A549 (cell line): ENCODE measurements at regions not wholly inside any gene's neighbourhood (a gene's known extent, or its start where the extent isn't known, plus 50 kb on each side); places are given as distances from the start of the nearest gene placed in this dataset.

ENCODE experiments used
- ATAC-seq, 2 experiments: fragments of 200-7000 bp in 1 of 2; fragments of >200 bp in 1 of 2; cut with Nextera tagmentation in 1 of 2; cut with Tn5 transposase in 1 of 2; 3 replicates each; pipeline versions ENCODE4 v1.8.0 to v1.9.1; 2018 to 2020; ENCODE audit warnings: mild to moderate bottlenecking in 1 of 2, moderate library complexity in 1 of 2
- CTCF ChIA-PET: fragments of 300-600 bp; sonication (Branson Sonifier 250); formaldehyde crosslinking; extraction: SDS; loops from one replicate; lab custom pipeline; 2021; ENCODE audit warnings: antibody characterized with exemption, inconsistent platforms; lab: Yijun Ruan, JAX
- POLR2A ChIA-PET: fragments of 350-600 bp; formaldehyde crosslinking; extraction: SDS; loops from one replicate; lab custom pipeline; 2021; ENCODE audit warnings: antibody characterized with exemption, inconsistent platforms; lab: Yijun Ruan, JAX
- DNase-seq, 2 experiments: peaks; one replicate each; pipeline versions ENCODE4 v3.0.0 to v3.0.0-alpha.2; 2011 to 2016; ENCODE audit warnings: low read depth in 1 of 2, low spot score in 1 of 2
- FAIRE-seq: peaks from 2 replicates; lab custom pipeline; 2011; peaks lifted over from hg19 to GRCh38; lab: Jason Lieb, UNC
- H3K27ac ChIP-seq, 2 experiments: fragments of >200 bp; sonication (Bioruptor Twin); formaldehyde crosslinking; 3 replicates each; pipeline ENCODE4 v1.5.1; 2016 to 2017
- H3K4me1 ChIP-seq: fragments of >200 bp; sonication (Bioruptor Twin); formaldehyde crosslinking; 3 replicates; pipeline ENCODE4 v1.6.1; 2016
- H3K4me2 ChIP-seq: fragments of >200 bp; sonication (Bioruptor Twin); formaldehyde crosslinking; 3 replicates; pipeline ENCODE4 v1.6.1; 2016
- H3K4me3 ChIP-seq: fragments of >200 bp; sonication (Bioruptor Twin); formaldehyde crosslinking; 3 replicates; pipeline ENCODE4 v1.5.1; 2016
- H3K9me3 ChIP-seq: fragments of >200 bp; sonication (Bioruptor Twin); formaldehyde crosslinking; 3 replicates; pipeline ENCODE4 v1.6.1; 2016
- BCL3 ChIP-seq: fragments of >200 bp; sonication (Bioruptor Twin); formaldehyde crosslinking; IDR thresholded peaks from 3 replicates; pipeline ENCODE4 v1.6.1; 2016
- CBX8 ChIP-seq: fragments of 200-600 bp; sonication (generic); IDR thresholded peaks from 2 replicates; pipeline ENCODE4 v1.6.1; 2016
- CEBPB ChIP-seq, 2 experiments: fragments of >200 bp in 1 of 2; sonication (Bioruptor Twin) in 1 of 2; formaldehyde crosslinking in 1 of 2; IDR thresholded peaks; 2 replicates each; pipeline ENCODE4 v1.6.1; 2012 to 2016
- CTCF ChIP-seq: fragments of >200 bp; sonication (Bioruptor Twin); formaldehyde crosslinking; IDR thresholded peaks from 3 replicates; pipeline ENCODE4 v1.5.1; 2016
- E2F6 ChIP-seq: IDR thresholded peaks from 2 replicates; pipeline ENCODE4 v1.6.1; 2012; ENCODE audit warnings: low read depth, borderline replicate concordance
- ELK1 ChIP-seq: fragments of 150-350 bp; IDR thresholded peaks from 2 replicates; pipeline ENCODE4 v1.6.1; 2014; ENCODE audit warnings: low read depth, mild to moderate bottlenecking, low read length
- ESRRA ChIP-seq: fragments of 150-350 bp; IDR thresholded peaks from 2 replicates; pipeline ENCODE4 v1.6.1; 2014; ENCODE audit warnings: mild to moderate bottlenecking, low read length, borderline replicate concordance
- FOSL2 ChIP-seq, 2 experiments: fragments of 450-650 bp in 1 of 2; fragments of >200 bp in 1 of 2; sonication (Bioruptor Twin) in 1 of 2; formaldehyde crosslinking; IDR thresholded peaks; 2 replicates each; pipeline versions ENCODE4 v1.5.0 to v1.6.1; 2016 to 2020; ENCODE audit warnings: mild to moderate bottlenecking in 1 of 2, moderate library complexity in 1 of 2
- GATA3 ChIP-seq: IDR thresholded peaks from 2 replicates; pipeline ENCODE4 v1.6.1; 2012; ENCODE audit warnings: borderline replicate concordance
- HEYL ChIP-seq: fragments of 250-450 bp; sonication (Bioruptor Pico); IDR thresholded peaks from 2 replicates; pipeline ENCODE4 v1.8.0; 2021; ENCODE audit warnings: mild to moderate bottlenecking, moderate library complexity
- HMGXB4 ChIP-seq: fragments of 250-450 bp; sonication (Bioruptor Pico); IDR thresholded peaks from 2 replicates; pipeline ENCODE4 v1.5.0; 2021; ENCODE audit warnings: mild to moderate bottlenecking, moderate library complexity, borderline replicate concordance
- HOXA7 ChIP-seq: fragments of 250-450 bp; sonication (Bioruptor Pico); IDR thresholded peaks from 2 replicates; pipeline ENCODE4 v1.5.0; 2020; ENCODE audit warnings: mild to moderate bottlenecking, moderate library complexity
- JUN ChIP-seq, 2 experiments: fragments of >200 bp; sonication (Bioruptor Twin); formaldehyde crosslinking; IDR thresholded peaks; 2 replicates in 1 of 2; 3 replicates in 1 of 2; pipeline ENCODE4 v1.6.1; 2016 to 2017
- JUNB ChIP-seq: fragments of >200 bp; sonication (Bioruptor Twin); formaldehyde crosslinking; IDR thresholded peaks from 2 replicates; pipeline ENCODE4 v1.6.1; 2016
- PBX3 ChIP-seq: IDR thresholded peaks from 2 replicates; pipeline ENCODE4 v1.6.1; 2012
- PHF8 ChIP-seq: fragments of 200-600 bp; sonication (generic); IDR thresholded peaks from 2 replicates; pipeline ENCODE4 v1.6.1; 2016; ENCODE audit warnings: low read depth, mild to moderate bottlenecking, antibody characterized with exemption, moderate library complexity, borderline replicate concordance
- POLR2A ChIP-seq: IDR thresholded peaks from 2 replicates; pipeline ENCODE4 v1.6.1; 2012; ENCODE audit warnings: mild to moderate bottlenecking, low read length
- POLR2AphosphoS2 ChIP-seq: conservative IDR thresholded peaks from 2 replicates; pipeline ENCODE4 v1.6.1; 2012; ENCODE audit warnings: low read length, improper control_type of control experiment, inconsistent platforms
- RAD21 ChIP-seq, 2 experiments: fragments of >200 bp in 1 of 2; sonication (Bioruptor Twin) in 1 of 2; formaldehyde crosslinking in 1 of 2; IDR thresholded peaks in 1 of 2; conservative IDR thresholded peaks in 1 of 2; 2 replicates in 1 of 2; 3 replicates in 1 of 2; pipeline ENCODE4 v1.6.1; 2012 to 2018; ENCODE audit warnings: inconsistent platforms in 1 of 2
- RCOR1 ChIP-seq: fragments of 150-350 bp; IDR thresholded peaks from 2 replicates; pipeline ENCODE4 v1.6.1; 2014; ENCODE audit warnings: antibody characterized with exemption, low read length, low read depth
- TFCP2L1 ChIP-seq: fragments of 250-450 bp; sonication (Bioruptor Pico); IDR thresholded peaks from 2 replicates; pipeline ENCODE4 v1.5.0; 2021; ENCODE audit warnings: mild to moderate bottlenecking
- USF2 ChIP-seq: fragments of 450-650 bp; IDR thresholded peaks from 2 replicates; pipeline ENCODE4 v1.6.1; 2014; ENCODE audit warnings: antibody characterized with exemption
- ZFP36 ChIP-seq: fragments of 450-650 bp; IDR thresholded peaks from 2 replicates; pipeline ENCODE4 v1.6.1; 2014; ENCODE audit warnings: borderline replicate concordance; ENCODE audit not compliant: partially characterized antibody
- ZSCAN20 ChIP-seq: fragments of 250-450 bp; sonication (Bioruptor Pico); IDR thresholded peaks from 2 replicates; pipeline ENCODE4 v1.8.0; 2022; ENCODE audit warnings: mild to moderate bottlenecking, moderate library complexity
- WGBS: methylation state at CpG from one replicate; pipeline ENCODE4 v1.1.6; 2017; ENCODE audit errors: missing lambda C conversion rate; 5-methylcytosine and 5-hydroxymethylcytosine counted together

- TF ChIP-seq TFCP2L1 (CRISPR knock-in tag) (no peak), FOSL2 (IDR thresholded peaks at IDR 0.05) (no peak), FOSL2 (CRISPR knock-in tag; IDR thresholded peaks at IDR 0.05) (no peak), RCOR1 (no peak), USF2 (no peak), CEBPB (IDR thresholded peaks at IDR 0.05) (no peak)
- TF ChIP-seq, all 56 proteins: peak for 0
Measured at GRCh38 chr1:242784807-242785206, 260.3 kb upstream of the PLD5 start (continued).

GRCh38 chr1:242784084-242784483 lies 259.6 kb upstream of the PLD5 start:
- no peak overlapping the region for H3K4me2 ChIP-seq
- WGBS = 96% methylated on average over 4 of the region's 4 CpGs
- CTCF ChIA-PET = interaction anchor here (0.9 kb wide), 1 partner anchor 330 kb away, joined by 4 read pairs; no protein-coding TSS in a partner anchor
- POLR2A ChIA-PET = no interaction called here
- H3K9me3 ChIP-seq = no peaks in the 10 kb centered on the region
- no peak for ATAC-seq
- TF ChIP-seq E2F6 (no peak), ZFP36 (no peak), JUN (IDR thresholded peaks at IDR 0.05) (no peak), JUNB (no peak), HMGXB4 (CRISPR knock-in tag) (no peak), PHF8 (no peak), USF2 (no peak), ZSCAN20 (CRISPR knock-in tag) (no peak), CBX8 (no peak), PBX3 (no peak), HOXA7 (no peak)
- no peak overlapping the region for H3K4me3 ChIP-seq
- no peak overlapping the region for H3K27ac ChIP-seq
- no peaks in the 10 kb centered on the region for H3K4me1 ChIP-seq
- DNase-seq = no peak
- FAIRE-seq = no peak

GRCh38 chr1:242774256-242774655 lies 249.8 kb upstream of the PLD5 start:
- H3K4me2 ChIP-seq = no peak overlapping the region
- ChIA-PET CTCF (interaction anchor here (0.6 kb wide), 1 partner anchor 303 kb away, joined by 3 read pairs; no protein-coding TSS in a partner anchor), POLR2A (no interaction called here)
- no peak for FAIRE-seq
- ATAC-seq = no peak
- WGBS = 80% methylated on average over 5 of the region's 20 CpGs
- peaks cover 6% of the 10 kb centered on the region; the same call in 1 of the 3 replicates for H3K4me1 ChIP-seq
- no peak for DNase-seq
- H3K27ac ChIP-seq = no peak overlapping the region
- H3K9me3 ChIP-seq = no peaks in the 10 kb centered on the region
- no peak overlapping the region for H3K4me3 ChIP-seq
- TF ChIP-seq GATA3 (no peak), HEYL (no peak), ESRRA (no peak), RCOR1 (no peak), POLR2A (no peak), RAD21 (conservative IDR thresholded peaks at IDR 0.05 in 1 of 2, IDR thresholded peaks at IDR 0.05 in 1 of 2) (no peak), JUN (IDR thresholded peaks at IDR 0.05) (no peak), BCL3 (no peak), ELK1 (no peak), CTCF (no peak), POLR2AphosphoS2 (no peak), HMGXB4 (CRISPR knock-in tag) (no peak)
